ENCODE measurements at regions not wholly inside any gene's neighbourhood (a gene's known extent, or its start where the extent isn't known, plus 50 kb on each side); places are given as distances from the start of the nearest gene placed in this dataset.

DNA sequence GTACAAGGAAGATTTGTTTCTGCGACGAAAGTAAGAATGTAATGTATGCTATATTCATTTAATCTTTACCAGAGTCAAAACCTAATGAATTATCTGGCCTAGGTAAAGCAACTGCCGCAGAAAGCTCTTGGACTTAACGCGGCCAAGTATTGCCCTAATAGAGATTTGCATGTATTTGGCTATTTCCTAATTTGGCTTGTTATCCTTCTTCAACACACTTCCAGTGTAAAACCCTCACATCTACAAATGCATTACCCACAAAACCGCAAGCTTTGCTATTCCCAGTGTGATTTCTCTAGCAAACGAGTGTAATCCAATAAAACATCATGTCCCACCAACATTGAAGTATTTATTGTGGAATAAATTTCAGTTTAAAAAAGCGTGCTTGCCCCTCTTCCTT is 123.8 kb upstream of the LMO4 start:
- Histone ChIP-seq H3K9me3 (no peaks in the 10 kb centered on the region), H3K4me1 (peaks cover 0 to 11% (median 8%) of the 10 kb centered on the region in 4 donors), H3K27ac (replicated peaks in 1 of 4) (no peak overlapping the region), H3K36me3 (no peaks in the 10 kb centered on the region), H3K27me3 (no peaks in the 10 kb centered on the region), H3K4me3 (no peak overlapping the region)
- intact Hi-C loops (cut with DNase I), result no loop called here
- 69% methylated on average over 8 of the region's 8 CpGs for WGBS
- TF ChIP-seq POLR2AphosphoS5 (IDR thresholded peaks at IDR 0.05) (no peak), POLR2A (IDR thresholded peaks at IDR 0.05; ENCODE audit: low read depth) (no peak), EP300 (IDR thresholded peaks at IDR 0.05) (no peak)
- TF ChIP-seq, protein P1, sequence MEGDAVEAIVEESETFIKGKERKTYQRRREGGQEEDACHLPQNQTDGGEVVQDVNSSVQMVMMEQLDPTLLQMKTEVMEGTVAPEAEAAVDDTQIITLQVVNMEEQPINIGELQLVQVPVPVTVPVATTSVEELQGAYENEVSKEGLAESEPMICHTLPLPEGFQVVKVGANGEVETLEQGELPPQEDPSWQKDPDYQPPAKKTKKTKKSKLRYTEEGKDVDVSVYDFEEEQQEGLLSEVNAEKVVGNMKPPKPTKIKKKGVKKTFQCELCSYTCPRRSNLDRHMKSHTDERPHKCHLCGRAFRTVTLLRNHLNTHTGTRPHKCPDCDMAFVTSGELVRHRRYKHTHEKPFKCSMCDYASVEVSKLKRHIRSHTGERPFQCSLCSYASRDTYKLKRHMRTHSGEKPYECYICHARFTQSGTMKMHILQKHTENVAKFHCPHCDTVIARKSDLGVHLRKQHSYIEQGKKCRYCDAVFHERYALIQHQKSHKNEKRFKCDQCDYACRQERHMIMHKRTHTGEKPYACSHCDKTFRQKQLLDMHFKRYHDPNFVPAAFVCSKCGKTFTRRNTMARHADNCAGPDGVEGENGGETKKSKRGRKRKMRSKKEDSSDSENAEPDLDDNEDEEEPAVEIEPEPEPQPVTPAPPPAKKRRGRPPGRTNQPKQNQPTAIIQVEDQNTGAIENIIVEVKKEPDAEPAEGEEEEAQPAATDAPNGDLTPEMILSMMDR (IDR thresholded peaks at IDR 0.05), result no peak
- DNase-seq (ENCODE audit: extremely low spot score), result peak; percentile 68

DNA sequence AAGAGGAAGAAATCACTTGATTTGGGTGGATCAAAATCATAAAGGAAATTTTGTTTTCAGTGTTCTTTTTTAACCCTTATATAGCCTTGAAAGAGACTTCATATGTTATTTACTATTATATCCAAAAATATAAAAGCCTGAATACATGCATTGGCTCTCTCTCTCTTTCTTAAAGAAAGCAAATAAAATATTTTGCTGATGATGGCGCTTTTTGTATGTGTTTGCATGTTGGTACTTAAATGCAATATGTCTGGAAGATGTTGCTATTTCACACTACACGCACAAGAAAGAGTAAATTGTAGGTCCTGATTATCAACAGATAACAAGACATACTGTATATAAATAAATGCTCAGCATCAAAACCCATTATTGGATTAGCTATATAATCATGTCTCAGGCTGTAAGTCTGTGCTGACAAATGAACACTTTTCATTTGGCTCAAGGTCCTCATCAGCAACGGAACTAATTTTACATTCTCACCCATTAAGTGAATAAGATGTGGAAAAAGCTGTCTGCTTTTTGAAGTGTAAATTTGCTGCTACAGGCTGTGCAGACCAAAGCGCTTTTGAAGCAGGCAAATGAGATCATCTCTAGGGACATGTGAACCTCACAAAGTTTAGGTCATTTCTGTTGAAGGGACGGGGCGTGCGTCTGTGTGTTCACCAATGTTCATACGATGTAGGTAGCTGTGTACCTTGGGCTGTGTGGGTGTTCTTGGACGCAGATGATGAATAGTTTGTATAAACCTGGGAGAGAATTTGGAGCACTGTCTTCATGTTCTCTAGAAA is 122.4 kb upstream of the LMO4 start:
- TF ChIP-seq POLR2AphosphoS5 (IDR thresholded peaks at IDR 0.05), result no peak
- no peak for TF ChIP-seq EP300 (IDR thresholded peaks at IDR 0.05)
- TF ChIP-seq, protein P1 (IDR thresholded peaks at IDR 0.05), result no peak
- no peak for TF ChIP-seq POLR2A (IDR thresholded peaks at IDR 0.05; ENCODE audit: low read depth)
- Histone ChIP-seq H3K27ac (replicated peaks in 1 of 4) (no peak overlapping the region), H3K4me1 (peaks cover 0 to 11% (median 8%) of the 10 kb centered on the region in 4 donors), H3K36me3 (no peaks in the 10 kb centered on the region), H3K4me3 (no peak overlapping the region), H3K27me3 (no peaks in the 10 kb centered on the region), H3K9me3 (no peaks in the 10 kb centered on the region)
- intact Hi-C loops (cut with DNase I), result no loop called here
- peak; percentile 62 for DNase-seq (ENCODE audit: extremely low spot score)
- 92% methylated on average over 9 of the region's 9 CpGs for WGBS

DNA sequence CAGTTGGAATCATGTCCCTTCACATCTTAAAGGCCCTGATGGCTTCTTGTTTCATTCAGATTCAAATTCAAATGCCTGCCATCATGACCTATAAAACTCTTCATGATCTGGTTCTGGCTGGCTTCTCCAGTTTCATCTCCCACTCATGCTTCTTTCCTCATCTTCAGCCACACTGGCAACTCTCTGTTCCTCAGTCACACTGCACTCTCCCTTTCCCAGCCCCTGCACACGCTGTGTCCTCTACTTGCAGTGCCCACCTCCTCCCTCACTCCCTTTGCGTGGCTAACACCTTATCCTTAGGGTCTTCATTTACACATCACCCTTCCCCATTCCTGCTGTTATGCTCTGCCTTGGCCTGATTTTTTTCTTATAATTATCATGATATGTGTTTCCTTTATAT is 120.6 kb upstream of the LMO4 start:
- 84% methylated on average over 2 of the region's 2 CpGs for WGBS
- H3K9me3 ChIP-seq, result no peaks in the 10 kb centered on the region
- TF ChIP-seq POLR2A (IDR thresholded peaks at IDR 0.05; ENCODE audit: low read depth) (no peak), POLR2AphosphoS5 (IDR thresholded peaks at IDR 0.05) (no peak), EP300 (IDR thresholded peaks at IDR 0.05) (no peak)
- TF ChIP-seq, protein P1 (IDR thresholded peaks at IDR 0.05), result no peak
- no peaks in the 10 kb centered on the region for H3K36me3 ChIP-seq
- intact Hi-C loops (cut with DNase I), result no loop called here
- no peak overlapping the region for H3K27ac ChIP-seq (replicated peaks in 1 of 4)
- H3K4me3 ChIP-seq, result no peak overlapping the region
- H3K27me3 ChIP-seq, result no peaks in the 10 kb centered on the region
- H3K4me1 ChIP-seq, result peaks cover 0 to 11% (median 8%) of the 10 kb centered on the region in 4 donors
- peak; percentile 75 for DNase-seq (ENCODE audit: extremely low spot score)

DNA sequence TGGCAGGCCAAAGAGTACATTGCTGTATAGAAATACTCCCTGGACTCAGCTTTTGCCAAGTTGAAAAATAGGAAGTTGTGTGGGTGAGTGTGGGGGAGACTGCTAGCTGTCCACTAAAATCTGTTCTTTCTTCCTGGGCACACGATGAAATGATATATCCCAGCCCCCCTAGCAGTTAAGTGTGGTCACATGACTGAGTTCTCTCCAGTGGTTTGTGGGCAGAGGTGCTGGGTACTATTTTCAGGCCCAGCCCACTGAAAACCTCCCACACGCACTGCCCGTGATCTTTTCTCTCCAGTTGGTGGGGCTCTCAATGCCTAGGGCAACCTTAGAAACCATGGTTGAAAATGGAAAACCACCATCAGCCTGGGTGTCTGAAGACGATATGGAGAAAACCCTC is 119.7 kb upstream of the LMO4 start:
- Histone ChIP-seq H3K36me3 (no peaks in the 10 kb centered on the region), H3K27ac (replicated peaks in 1 of 4) (no peak overlapping the region), H3K27me3 (no peaks in the 10 kb centered on the region), H3K4me1 (peaks cover 0 to 7% (median 6%) of the 10 kb centered on the region in 4 donors), H3K4me3 (no peak overlapping the region), H3K9me3 (no peaks in the 10 kb centered on the region)
- TF ChIP-seq POLR2AphosphoS5 (IDR thresholded peaks at IDR 0.05) (no peak), EP300 (IDR thresholded peaks at IDR 0.05) (no peak), POLR2A (IDR thresholded peaks at IDR 0.05; ENCODE audit: low read depth) (no peak)
- TF ChIP-seq, protein P1 (IDR thresholded peaks at IDR 0.05), result no peak
- WGBS, result 76% methylated on average over 4 of the region's 4 CpGs
- peak; percentile 47 for DNase-seq (ENCODE audit: extremely low spot score)
- intact Hi-C loops (cut with DNase I), result no loop called here

Measured in esophagus muscularis mucosa (tissue), 4 donors.